Cardiac muscle cell (in vitro differentiated cells and primary cell): ENCODE measurements at regions not wholly inside any gene's neighbourhood (a gene's known extent, or its start where the extent isn't known, plus 50 kb on each side); places are given as distances from the start of the nearest gene placed in this dataset.
"Not testable (repeated sequence)": the region's sequence is repeated elsewhere in the genome, so short reads cannot be mapped to it uniquely, and the experiment has no call there.

Experiments used
- DNase-seq, 2 donors: peaks; one replicate each; pipeline versions ENCODE4 v3.0.0 to v3.0.0-alpha.2; 2010 to 2017; ENCODE audit warnings: low read depth in 1 of 2, low spot score in 1 of 2
- H3K27ac ChIP-seq: fragments of 200-600 bp; sonication (generic); 2 replicates; pipeline ENCODE4 v1.5.1; 2016
- H3K27me3 ChIP-seq: fragments of 200-600 bp; sonication (generic); 2 replicates; pipeline ENCODE4 v1.6.0; 2016; ENCODE audit warnings: control low read depth
- H3K36me3 ChIP-seq: fragments of 200-600 bp; sonication (generic); 2 replicates; pipeline ENCODE4 v1.5.1; 2016; ENCODE audit warnings: control low read depth
- H3K4me1 ChIP-seq: fragments of 200-600 bp; sonication (generic); 2 replicates; pipeline ENCODE4 v1.8.1; 2017; ENCODE audit warnings: low read depth, mild to moderate bottlenecking, mixed run types
- H3K4me3 ChIP-seq: fragments of 200-600 bp; sonication (generic); 2 replicates; pipeline ENCODE4 v1.5.1; 2016; ENCODE audit warnings: mild to moderate bottlenecking
- H3K9me3 ChIP-seq: fragments of 200-600 bp; sonication (generic); 2 replicates; pipeline ENCODE4 v1.5.1; 2017; ENCODE audit warnings: low read depth, mild to moderate bottlenecking, control low read depth
- CTCF ChIP-seq: IDR thresholded peaks from 2 replicates; pipeline ENCODE4 v1.5.1; 2012; ENCODE audit warnings: low read depth, mild to moderate bottlenecking, low read length

GRCh38 chr5:154603011-154603410 is 125.0 kb upstream of the HAND1 start:
- TF ChIP-seq CTCF, result no peak
- DNase-seq, result no peak
- no peak overlapping the region for H3K4me3 ChIP-seq
- H3K36me3 ChIP-seq, result no peaks in the 10 kb centered on the region
- H3K27ac ChIP-seq, result peak overlapping the region; percentile 47
- H3K4me1 ChIP-seq, result peaks cover 13% of the 10 kb centered on the region
- H3K27me3 ChIP-seq, result no peaks in the 10 kb centered on the region
- no peaks in the 10 kb centered on the region for H3K9me3 ChIP-seq

- Histone ChIP-seq H3K9me3 (no peaks in the 10 kb centered on the region), H3K27ac (no peak overlapping the region), H3K4me1 (peaks cover 5% of the 10 kb centered on the region), H3K36me3 (no peaks in the 10 kb centered on the region), H3K4me3 (no peak overlapping the region), H3K27me3 (no peaks in the 10 kb centered on the region)
- DNase-seq, result no peak
- TF ChIP-seq CTCF, result no peak
These were observed 123.0 kb upstream of the HAND1 start for GRCh38 chr5:154601014-154601413.

- H3K27ac ChIP-seq, result no peak overlapping the region
- DNase-seq, result no peak
- no peak for TF ChIP-seq CTCF
- H3K27me3 ChIP-seq, result no peaks in the 10 kb centered on the region
- peaks cover under 1% of the 10 kb centered on the region for H3K4me1 ChIP-seq
- H3K4me3 ChIP-seq, result no peak overlapping the region
- no peaks in the 10 kb centered on the region for H3K9me3 ChIP-seq
- H3K36me3 ChIP-seq, result no peaks in the 10 kb centered on the region
These were observed 120.0 kb upstream of the HAND1 start for GRCh38 chr5:154598021-154598420.

GRCh38 chr5:154596844-154597243 is 118.8 kb upstream of the HAND1 start:
- H3K27ac ChIP-seq, DNase-seq, H3K4me3 ChIP-seq, H3K9me3 ChIP-seq, H3K36me3 ChIP-seq, H3K27me3 ChIP-seq, H3K4me1 ChIP-seq: not testable (repeated sequence)

GRCh38 chr5:154595662-154596061 is 117.6 kb upstream of the HAND1 start:
- Histone ChIP-seq H3K4me3 (no peak overlapping the region), H3K9me3 (no peaks in the 10 kb centered on the region), H3K4me1 (no peaks in the 10 kb centered on the region), H3K36me3 (no peaks in the 10 kb centered on the region), H3K27ac (no peak overlapping the region), H3K27me3 (no peaks in the 10 kb centered on the region)
- TF ChIP-seq CTCF, result no peak
- no peak for DNase-seq

- Histone ChIP-seq H3K27me3 (no peaks in the 10 kb centered on the region), H3K4me1 (no peaks in the 10 kb centered on the region), H3K27ac (no peak overlapping the region), H3K4me3 (no peak overlapping the region), H3K9me3 (no peaks in the 10 kb centered on the region), H3K36me3 (no peaks in the 10 kb centered on the region)
- no peak for TF ChIP-seq CTCF
- DNase-seq, result no peak
These were observed 115.8 kb upstream of the HAND1 start for GRCh38 chr5:154593796-154594195.
